ENCODE measurements at regions not wholly inside any gene's neighbourhood (a gene's known extent, or its start where the extent isn't known, plus 50 kb on each side); places are given as distances from the start of the nearest gene placed in this dataset.
"Not testable (repeated sequence)": the region's sequence is repeated elsewhere in the genome, so short reads cannot be mapped to it uniquely, and the experiment has no call there.

- not testable (repeated sequence) for DNase-seq
These were observed 206.6 kb upstream of the HTR1E start for GRCh38 chr6:86730772-86731171.

- DNase-seq = no peak
These were observed 207.1 kb upstream of the HTR1E start for GRCh38 chr6:86730216-86730615.

GRCh38 chr6:86728976-86729375 is 208.4 kb upstream of the HTR1E start:
- no peak for DNase-seq

- DNase-seq = no peak
These were observed 212.6 kb upstream of the HTR1E start for GRCh38 chr6:86724695-86725094.

GRCh38 chr6:86723729-86724128 is 213.6 kb upstream of the HTR1E start:
- DNase-seq = no peak

- DNase-seq = no peak
These were observed 214.2 kb upstream of the HTR1E start for GRCh38 chr6:86723151-86723550.

- DNase-seq = no peak
These were observed 215.2 kb upstream of the HTR1E start for GRCh38 chr6:86722131-86722530.

GRCh38 chr6:86715676-86716075 is 221.7 kb upstream of the HTR1E start:
- no peak for DNase-seq

- DNase-seq = no peak
These were observed 225.3 kb upstream of the HTR1E start for GRCh38 chr6:86712039-86712438.

- no peak for DNase-seq
These were observed 229.7 kb upstream of the HTR1E start for GRCh38 chr6:86707545-86708120.

- DNase-seq = no peak
These were observed 230.9 kb upstream of the HTR1E start for GRCh38 chr6:86706449-86706848.

- not testable (repeated sequence) for DNase-seq
These were observed 236.1 kb upstream of the HTR1E start for GRCh38 chr6:86701228-86701627.

- no peak for DNase-seq
These were observed 250.8 kb upstream of the HTR1E start for GRCh38 chr6:86686496-86686895.

- no peak for DNase-seq
These were observed 252.0 kb upstream of the HTR1E start for GRCh38 chr6:86685230-86685797.

GRCh38 chr6:86683132-86683908 is 254.0 kb upstream of the HTR1E start:
- DNase-seq = no peak

- DNase-seq = no peak
These were observed 255.0 kb upstream of the HTR1E start for GRCh38 chr6:86682297-86682696.

GRCh38 chr6:86681140-86681539 is 256.2 kb upstream of the HTR1E start:
- DNase-seq = not testable (repeated sequence)

GRCh38 chr6:86672125-86672524 is 265.2 kb upstream of the HTR1E start:
- DNase-seq = not testable (repeated sequence)

GRCh38 chr6:86657192-86657591 is 280.1 kb upstream of the HTR1E start:
- DNase-seq = no peak

- DNase-seq = no peak
These were observed 308.2 kb upstream of the HTR1E start for GRCh38 chr6:86629123-86629522.

- DNase-seq = no peak
These were observed 317.9 kb upstream of the HTR1E start for GRCh38 chr6:86619428-86619827.

GRCh38 chr6:86615299-86615698 is 322.0 kb upstream of the HTR1E start:
- DNase-seq = no peak

- no peak for DNase-seq
These were observed 327.6 kb upstream of the HTR1E start for GRCh38 chr6:86609549-86610388.
